MG63 (cell line): ENCODE measurements at regions not wholly inside any gene's neighbourhood (a gene's known extent, or its start where the extent isn't known, plus 50 kb on each side); places are given as distances from the start of the nearest gene placed in this dataset.

Experiments
- DNase-seq: peaks from one replicate; pipeline ENCODE4 v3.0.0-alpha.2; 2020
- H3K27me3 ChIP-seq: fragments of 250-450 bp; sonication (Bioruptor Pico); 2 replicates; pipeline ENCODE4 v1.5.1; 2020; ENCODE audit warnings: mild to moderate bottlenecking, moderate library complexity
- H3K36me3 ChIP-seq: fragments of 250-450 bp; sonication (Bioruptor Pico); 2 replicates; pipeline ENCODE4 v1.5.1; 2020; ENCODE audit warnings: mild to moderate bottlenecking, moderate library complexity
- H3K4me3 ChIP-seq: fragments of 250-450 bp; sonication (Bioruptor Pico); 2 replicates; pipeline ENCODE4 v1.5.1; 2020; ENCODE audit warnings: mild to moderate bottlenecking, moderate library complexity
- H3K9me3 ChIP-seq: fragments of 250-450 bp; sonication (Bioruptor Pico); 2 replicates; pipeline ENCODE4 v1.5.1; 2020; ENCODE audit warnings: mild to moderate bottlenecking, moderate library complexity

- no peaks in the 10 kb centered on the region for H3K9me3 ChIP-seq
- H3K4me3 ChIP-seq: no peak overlapping the region
- no peak for DNase-seq
- no peaks in the 10 kb centered on the region for H3K27me3 ChIP-seq
- H3K36me3 ChIP-seq: no peaks in the 10 kb centered on the region
Measured at GRCh38 chr13:105936816-105937215, 598.6 kb downstream of the EFNB2 start.

- Histone ChIP-seq H3K36me3 (no peaks in the 10 kb centered on the region), H3K4me3 (no peak overlapping the region), H3K9me3 (no peaks in the 10 kb centered on the region), H3K27me3 (no peaks in the 10 kb centered on the region)
- DNase-seq: no peak
Measured at GRCh38 chr13:105929505-105929904, 606.0 kb downstream of the EFNB2 start.

- no peaks in the 10 kb centered on the region for H3K27me3 ChIP-seq
- no peak for DNase-seq
- no peaks in the 10 kb centered on the region for H3K36me3 ChIP-seq
- no peaks in the 10 kb centered on the region for H3K9me3 ChIP-seq
- H3K4me3 ChIP-seq: no peak overlapping the region
Measured at GRCh38 chr13:105928901-105929300, 606.6 kb downstream of the EFNB2 start.

- no peak overlapping the region for H3K4me3 ChIP-seq
- H3K9me3 ChIP-seq: no peaks in the 10 kb centered on the region
- no peaks in the 10 kb centered on the region for H3K27me3 ChIP-seq
- DNase-seq: no peak
- no peaks in the 10 kb centered on the region for H3K36me3 ChIP-seq
Measured at GRCh38 chr13:105928048-105928447, 607.4 kb downstream of the EFNB2 start.

GRCh38 chr13:105925496-105925895 is 610.0 kb downstream of the EFNB2 start:
- no peak for DNase-seq
- Histone ChIP-seq H3K36me3 (no peaks in the 10 kb centered on the region), H3K4me3 (no peak overlapping the region), H3K27me3 (no peaks in the 10 kb centered on the region), H3K9me3 (no peaks in the 10 kb centered on the region)

- H3K9me3 ChIP-seq: no peaks in the 10 kb centered on the region
- no peak overlapping the region for H3K4me3 ChIP-seq
- H3K36me3 ChIP-seq: no peaks in the 10 kb centered on the region
- no peaks in the 10 kb centered on the region for H3K27me3 ChIP-seq
- DNase-seq: no peak
Measured at GRCh38 chr13:105921711-105922110, 613.8 kb downstream of the EFNB2 start.

GRCh38 chr13:105920370-105920769 is 615.1 kb downstream of the EFNB2 start:
- Histone ChIP-seq H3K9me3 (no peaks in the 10 kb centered on the region), H3K27me3 (no peaks in the 10 kb centered on the region), H3K4me3 (no peak overlapping the region), H3K36me3 (no peaks in the 10 kb centered on the region)
- peak; percentile 15 for DNase-seq

GRCh38 chr13:105918842-105919741 is 616.4 kb downstream of the EFNB2 start:
- Histone ChIP-seq H3K4me3 (no peak overlapping the region), H3K36me3 (no peaks in the 10 kb centered on the region), H3K9me3 (no peaks in the 10 kb centered on the region), H3K27me3 (no peaks in the 10 kb centered on the region)
- peak; percentile 8 for DNase-seq

- DNase-seq: no peak
- H3K4me3 ChIP-seq: no peak overlapping the region
- H3K9me3 ChIP-seq: no peaks in the 10 kb centered on the region
- H3K36me3 ChIP-seq: no peaks in the 10 kb centered on the region
- no peaks in the 10 kb centered on the region for H3K27me3 ChIP-seq
Measured at GRCh38 chr13:105915146-105915850, 620.2 kb downstream of the EFNB2 start.

- Histone ChIP-seq H3K4me3 (no peak overlapping the region), H3K9me3 (no peaks in the 10 kb centered on the region), H3K27me3 (no peaks in the 10 kb centered on the region), H3K36me3 (no peaks in the 10 kb centered on the region)
- peak; percentile 44 for DNase-seq
Measured at GRCh38 chr13:105914291-105915036, 621.0 kb downstream of the EFNB2 start.

GRCh38 chr13:105908586-105908985 is 626.9 kb downstream of the EFNB2 start:
- no peak for DNase-seq
- H3K9me3 ChIP-seq: no peaks in the 10 kb centered on the region
- H3K36me3 ChIP-seq: no peaks in the 10 kb centered on the region
- H3K27me3 ChIP-seq: no peaks in the 10 kb centered on the region
- H3K4me3 ChIP-seq: no peak overlapping the region

- no peaks in the 10 kb centered on the region for H3K36me3 ChIP-seq
- H3K27me3 ChIP-seq: no peaks in the 10 kb centered on the region
- no peaks in the 10 kb centered on the region for H3K9me3 ChIP-seq
Measured at GRCh38 chr13:105907319-105908019, 628.0 kb downstream of the EFNB2 start.

GRCh38 chr13:105906746-105907145 is 628.7 kb downstream of the EFNB2 start:
- no peak overlapping the region for H3K4me3 ChIP-seq
- no peaks in the 10 kb centered on the region for H3K27me3 ChIP-seq
- DNase-seq: no peak
- no peaks in the 10 kb centered on the region for H3K36me3 ChIP-seq
- no peaks in the 10 kb centered on the region for H3K9me3 ChIP-seq

More at GRCh38 chr13:105907319-105908019, 628.0 kb downstream of the EFNB2 start:
- DNase-seq: no peak
- H3K4me3 ChIP-seq: no peak overlapping the region

GRCh38 chr13:105904034-105904742 is 631.3 kb downstream of the EFNB2 start:
- Histone ChIP-seq H3K4me3 (no peak overlapping the region), H3K9me3 (no peaks in the 10 kb centered on the region), H3K36me3 (no peaks in the 10 kb centered on the region), H3K27me3 (no peaks in the 10 kb centered on the region)
- DNase-seq: no peak

- Histone ChIP-seq H3K4me3 (no peak overlapping the region), H3K36me3 (no peaks in the 10 kb centered on the region), H3K9me3 (no peaks in the 10 kb centered on the region), H3K27me3 (no peaks in the 10 kb centered on the region)
- no peak for DNase-seq
Measured at GRCh38 chr13:105902396-105902795, 633.1 kb downstream of the EFNB2 start.

GRCh38 chr13:105897575-105897974 is 637.9 kb downstream of the EFNB2 start:
- Histone ChIP-seq H3K4me3 (no peak overlapping the region), H3K27me3 (no peaks in the 10 kb centered on the region), H3K36me3 (no peaks in the 10 kb centered on the region), H3K9me3 (no peaks in the 10 kb centered on the region)
- DNase-seq: no peak
